OCI-LY7 (cell line): ENCODE measurements at regions not wholly inside any gene's neighbourhood (a gene's known extent, or its start where the extent isn't known, plus 50 kb on each side); places are given as distances from the start of the nearest gene placed in this dataset.

Source experiments
- BruUV-seq: library from RNA; stranded (reverse); fragments of 400-500 nt; replicated peaks from 2 replicates; lab custom pipeline; 2021; lab: Mats Ljungman, UMichigan
- CTCF ChIA-PET: fragments of 300-600 bp; sonication (Branson Sonifier 250); formaldehyde crosslinking; loops from one replicate; lab custom pipeline; 2022; ENCODE audit warnings: antibody characterized with exemption; ENCODE audit not compliant: unreplicated experiment; lab: Charles Lee
- POLR2A ChIA-PET: fragments of 300-600 bp; sonication (Branson Sonifier 250); formaldehyde crosslinking; loops from one replicate; lab custom pipeline; 2022; ENCODE audit warnings: antibody characterized with exemption; lab: Charles Lee
- DNase-seq: peaks from one replicate; pipeline ENCODE4 v3.0.0-alpha.2; 2015; ENCODE audit warnings: low spot score
- H2AFZ ChIP-seq: fragments of 200-600 bp; sonication (generic), shearing (Covaris generic); 2 replicates; pipeline ENCODE4 v1.6.1; 2014; ENCODE audit warnings: mild to moderate bottlenecking, antibody characterized with exemption, low read length, moderate library complexity
- H3K27ac ChIP-seq: fragments of 200-600 bp; sonication (generic); 2 replicates; pipeline ENCODE4 v1.5.1; 2014; ENCODE audit warnings: mixed run types, low read depth, mild to moderate bottlenecking, moderate library complexity, low read length, inconsistent platforms; ENCODE audit not compliant: poor library complexity, severe bottlenecking
- H3K36me3 ChIP-seq: fragments of 200-600 bp; sonication (generic); 2 replicates; pipeline ENCODE4 v1.6.1; 2014; ENCODE audit warnings: mild to moderate bottlenecking, antibody characterized with exemption, low read length, moderate library complexity, mixed read lengths; ENCODE audit not compliant: insufficient read depth
- H3K4me1 ChIP-seq: fragments of 200-600 bp; sonication (generic); 2 replicates; pipeline ENCODE4 v1.5.1; 2014; ENCODE audit warnings: mild to moderate bottlenecking, low read length; ENCODE audit not compliant: insufficient read depth, poor library complexity, severe bottlenecking
- H3K4me2 ChIP-seq: fragments of 200-600 bp; sonication (generic); 2 replicates; pipeline ENCODE4 v1.6.1; 2014; ENCODE audit warnings: mild to moderate bottlenecking, low read length
- H3K4me3 ChIP-seq: fragments of 200-600 bp; sonication (generic); 2 replicates; pipeline ENCODE4 v1.5.1; 2014; ENCODE audit warnings: mild to moderate bottlenecking, low read depth, low read length; ENCODE audit not compliant: poor library complexity, severe bottlenecking
- H3K79me2 ChIP-seq: fragments of 200-600 bp; sonication (generic); 2 replicates; pipeline ENCODE4 v1.6.1; 2016; ENCODE audit warnings: low read depth, mild to moderate bottlenecking, low read length, moderate library complexity, mixed read lengths; ENCODE audit not compliant: insufficient read depth
- H3K9me2 ChIP-seq: fragments of 200-600 bp; sonication (generic); 2 replicates; pipeline ENCODE4 v1.6.1; 2016; ENCODE audit warnings: mild to moderate bottlenecking, low read length, mixed read lengths; ENCODE audit not compliant: insufficient read depth
- H3K9me3 ChIP-seq: fragments of 200-600 bp; sonication (generic); 2 replicates; pipeline ENCODE4 v1.6.1; 2014; ENCODE audit warnings: mild to moderate bottlenecking, mixed run types, low read length, mixed read lengths
- H4K20me1 ChIP-seq: fragments of 200-600 bp; sonication (generic); 2 replicates; pipeline ENCODE4 v1.6.1; 2014; ENCODE audit warnings: mild to moderate bottlenecking, antibody characterized with exemption, low read length, moderate library complexity, mixed read lengths; ENCODE audit not compliant: insufficient read depth
- CTCF ChIP-seq: fragments of 200-600 bp; sonication (generic); conservative IDR thresholded peaks from 2 replicates; pipeline ENCODE4 v1.5.1; 2014; ENCODE audit warnings: mild to moderate bottlenecking, antibody characterized with exemption, low read length, moderate library complexity, mixed read lengths
- EZH2phosphoT487 ChIP-seq: fragments of 200-600 bp; sonication (generic); IDR thresholded peaks from 2 replicates; pipeline ENCODE4 v1.6.1; 2018; ENCODE audit warnings: low read depth, borderline replicate concordance, mild to moderate bottlenecking, mixed run types, antibody characterized with exemption, low read length, moderate library complexity, mixed read lengths
- intact Hi-C: fragments of 100-400 bp; cut with micrococcal nuclease; formaldehyde crosslinking; loops from one replicate; pipeline ENCODE4 v1.10.0; 2022; ENCODE audit not compliant: unreplicated experiment

GRCh38 chr12:63276537-63277365 lies 125.8 kb upstream of the AVPR1A start:
- BruUV-seq = no TSS peak
- H3K36me3 ChIP-seq = no peaks in the 10 kb centered on the region
- H3K27ac ChIP-seq = no peak overlapping the region
- CTCF ChIA-PET = no interaction called here
- intact Hi-C loops = no loop called here
- no peak overlapping the region for H3K4me3 ChIP-seq
- no peaks in the 10 kb centered on the region for H4K20me1 ChIP-seq
- no peak overlapping the region for H2AFZ ChIP-seq
- peak; percentile 82 for TF ChIP-seq CTCF
- no peak for TF ChIP-seq EZH2phosphoT487
- DNase-seq = peak; percentile 21
- H3K79me2 ChIP-seq = no peaks in the 10 kb centered on the region
- no peak overlapping the region for H3K4me2 ChIP-seq
- POLR2A ChIA-PET = no interaction called here
- H3K4me1 ChIP-seq = no peaks in the 10 kb centered on the region
- no peaks in the 10 kb centered on the region for H3K9me3 ChIP-seq
- no peaks in the 10 kb centered on the region for H3K9me2 ChIP-seq

- no peaks in the 10 kb centered on the region for H3K9me2 ChIP-seq
- TF ChIP-seq EZH2phosphoT487 (no peak), CTCF (no peak)
- H3K9me3 ChIP-seq = no peaks in the 10 kb centered on the region
- no peak overlapping the region for H2AFZ ChIP-seq
- no peaks in the 10 kb centered on the region for H3K4me1 ChIP-seq
- BruUV-seq = no TSS peak
- intact Hi-C loops = no loop called here
- H3K79me2 ChIP-seq = no peaks in the 10 kb centered on the region
- no peaks in the 10 kb centered on the region for H4K20me1 ChIP-seq
- no peak overlapping the region for H3K4me3 ChIP-seq
- H3K36me3 ChIP-seq = no peaks in the 10 kb centered on the region
- POLR2A ChIA-PET = no interaction called here
- H3K4me2 ChIP-seq = no peak overlapping the region
- no peak for DNase-seq
- CTCF ChIA-PET = no interaction called here
- no peak overlapping the region for H3K27ac ChIP-seq
Observed at GRCh38 chr12:63266988-63267387, 116.0 kb upstream of the AVPR1A start.

GRCh38 chr12:63264629-63265028 lies 113.6 kb upstream of the AVPR1A start:
- no peaks in the 10 kb centered on the region for H3K9me3 ChIP-seq
- no peaks in the 10 kb centered on the region for H4K20me1 ChIP-seq
- H2AFZ ChIP-seq = no peak overlapping the region
- no peaks in the 10 kb centered on the region for H3K79me2 ChIP-seq
- intact Hi-C loops = no loop called here
- no TSS peak for BruUV-seq
- H3K4me1 ChIP-seq = no peaks in the 10 kb centered on the region
- TF ChIP-seq EZH2phosphoT487 = no peak
- no peak for TF ChIP-seq CTCF
- H3K9me2 ChIP-seq = no peaks in the 10 kb centered on the region
- no peak overlapping the region for H3K27ac ChIP-seq
- DNase-seq = no peak
- ChIA-PET POLR2A (interaction anchor here (0.6 kb wide), 1 partner anchor 8 kb away, joined by 3 read pairs; no protein-coding TSS in a partner anchor), CTCF (no interaction called here)
- no peaks in the 10 kb centered on the region for H3K36me3 ChIP-seq
- H3K4me2 ChIP-seq = no peak overlapping the region
- no peak overlapping the region for H3K4me3 ChIP-seq
